HG03571 (cell line): ENCODE measurements at regions not wholly inside any gene's neighbourhood (a gene's known extent, or its start where the extent isn't known, plus 50 kb on each side); places are given as distances from the start of the nearest gene placed in this dataset.

ENCODE experiments used
- ATAC-seq: cut with Tn5 transposase; IDR thresholded peaks from one replicate; pipeline ENCODE4 v1.9.1; 2021; ENCODE audit not compliant: unreplicated experiment

GRCh38 chr1:217224201-217224600 lies 406.7 kb downstream of the GPATCH2 start:
- ATAC-seq: no peak

GRCh38 chr1:217214551-217214950 lies 416.3 kb downstream of the GPATCH2 start:
- ATAC-seq: no peak

GRCh38 chr1:217211486-217211885 lies 419.4 kb downstream of the GPATCH2 start:
- no peak for ATAC-seq

GRCh38 chr1:217205578-217205977 lies 425.3 kb downstream of the GPATCH2 start:
- no peak for ATAC-seq

- no peak for ATAC-seq
These were observed 434.3 kb downstream of the GPATCH2 start for GRCh38 chr1:217196616-217197015.

GRCh38 chr1:217193151-217193550 lies 437.7 kb downstream of the GPATCH2 start:
- no peak for ATAC-seq

GRCh38 chr1:217191441-217191840 lies 439.4 kb downstream of the GPATCH2 start:
- no peak for ATAC-seq

- no peak for ATAC-seq
These were observed 440.5 kb downstream of the GPATCH2 start for GRCh38 chr1:217190359-217190758.

GRCh38 chr1:217189362-217189761 lies 441.5 kb downstream of the GPATCH2 start:
- ATAC-seq: no peak

GRCh38 chr1:217188280-217189237 lies 442.3 kb downstream of the GPATCH2 start:
- no peak for ATAC-seq

- no peak for ATAC-seq
These were observed 444.2 kb downstream of the GPATCH2 start for GRCh38 chr1:217186664-217187063.

GRCh38 chr1:217184854-217185253 lies 446.0 kb downstream of the GPATCH2 start:
- no peak for ATAC-seq

GRCh38 chr1:217182992-217183391 lies 447.9 kb downstream of the GPATCH2 start:
- no peak for ATAC-seq

GRCh38 chr1:217181756-217182155 lies 449.1 kb downstream of the GPATCH2 start:
- no peak for ATAC-seq

GRCh38 chr1:217181176-217181746 lies 449.6 kb downstream of the GPATCH2 start:
- no peak for ATAC-seq

GRCh38 chr1:217180443-217180842 lies 450.4 kb downstream of the GPATCH2 start:
- no peak for ATAC-seq

GRCh38 chr1:217164403-217164802 lies 441.2 kb upstream of the ESRRG start:
- no peak for ATAC-seq

- ATAC-seq: no peak
These were observed 430.1 kb upstream of the ESRRG start for GRCh38 chr1:217153361-217153760.

GRCh38 chr1:217150366-217150765 lies 427.1 kb upstream of the ESRRG start:
- no peak for ATAC-seq

GRCh38 chr1:217149791-217150190 lies 426.6 kb upstream of the ESRRG start:
- ATAC-seq: no peak

GRCh38 chr1:217141711-217142110 lies 418.5 kb upstream of the ESRRG start:
- no peak for ATAC-seq
